Upper lobe of left lung (tissue), 6 donors: ENCODE measurements at regions not wholly inside any gene's neighbourhood (a gene's known extent, or its start where the extent isn't known, plus 50 kb on each side); places are given as distances from the start of the nearest gene placed in this dataset.

Experiments
- ATAC-seq, 2 donors: fragments of 200-7000 bp; cut with Tn5 transposase; one replicate each; pipeline ENCODE4 v1.9.1; 2022; ENCODE audit warnings: mild to moderate bottlenecking in 2 of 2, moderate library complexity in 2 of 2; ENCODE audit not compliant: low FRiP score in 2 of 2
- DNase-seq, 2 donors: peaks; one replicate each; pipeline ENCODE4 v3.0.0-alpha.2; 2019 to 2020
- H3K27ac ChIP-seq, 4 donors: fragments of 200-600 bp; sonication (generic); one replicate each; pipeline ENCODE4 v1.5.1; 2016 to 2019
- H3K27me3 ChIP-seq, 4 donors: fragments of 200-600 bp; sonication (generic); one replicate each; pipeline ENCODE4 v1.5.1; 2017 to 2019
- H3K36me3 ChIP-seq, 4 donors: fragments of 200-600 bp; sonication (generic); one replicate each; pipeline ENCODE4 v1.5.1; 2016 to 2019
- H3K4me1 ChIP-seq, 4 donors: fragments of 200-600 bp; sonication (generic); one replicate each; pipeline ENCODE4 v1.5.1; 2018 to 2019
- H3K4me3 ChIP-seq, 4 donors: fragments of 200-600 bp; sonication (generic); one replicate each; pipeline ENCODE4 v1.5.1; 2017 to 2019; ENCODE audit warnings: mild to moderate bottlenecking in 2 of 4, moderate library complexity in 1 of 4
- H3K9me3 ChIP-seq, 4 donors: fragments of 200-600 bp; sonication (generic); one replicate each; pipeline ENCODE4 v1.5.1; 2018 to 2019
- EP300 ChIP-seq, 4 donors: sonication (generic); formaldehyde crosslinking; IDR thresholded peaks; one replicate each; pipeline ENCODE4 v1.5.1; 2017; ENCODE audit warnings: antibody characterized with exemption in 4 of 4, control low read depth in 2 of 4
- POLR2A ChIP-seq, 4 donors: fragments of 450-650 bp; IDR thresholded peaks; one replicate each; pipeline ENCODE4 v1.5.1; 2016 to 2017; ENCODE audit warnings: antibody characterized with exemption in 4 of 4, mild to moderate bottlenecking in 2 of 4
- POLR2AphosphoS5 ChIP-seq, 2 donors: sonication (generic); formaldehyde crosslinking; IDR thresholded peaks; one replicate each; pipeline ENCODE4 v1.5.1; 2017; ENCODE audit warnings: antibody characterized with exemption in 2 of 2
- WGBS, 2 donors: methylation state at CpG; one replicate each; pipeline ENCODE4 v1.1.5; 2017 to 2018; 5-methylcytosine and 5-hydroxymethylcytosine counted together
- TF ChIP-seq, protein P1 (sequence below), 6 experiments: fragments of 450-650 bp in 4 of 6; fragments of 200-600 bp in 2 of 6; sonication (generic) in 2 of 6; IDR thresholded peaks; one replicate each; pipeline ENCODE4 v1.5.1; 2016 to 2019; ENCODE audit warnings: antibody characterized with exemption in 6 of 6
- donor health status: DM: no; HTN: no; CAD: no; lungs with moderate emphysema.
- donor health status: DM: no; HTN: yes; CAD: no; lungs with severe emphysema.

DNA sequence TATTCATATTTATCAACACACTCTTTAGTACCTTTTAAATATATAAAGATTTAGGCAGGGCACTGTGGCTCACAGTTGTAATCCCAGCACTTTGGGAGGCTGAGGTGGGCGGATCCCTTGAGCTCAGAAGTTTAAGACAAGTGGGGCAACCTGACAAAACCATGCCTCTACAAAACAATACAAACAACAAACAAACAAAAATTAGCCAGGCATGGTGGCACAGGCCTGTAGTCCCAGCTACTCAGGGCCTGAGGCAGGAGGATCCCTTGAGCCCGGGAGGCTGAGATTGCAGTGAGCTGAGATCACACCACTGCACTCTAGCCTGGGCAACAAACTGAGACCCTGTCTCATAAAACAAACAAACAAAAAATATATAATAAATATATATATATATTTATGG is 1748.3 kb upstream of the PCDH20 start:
- no peak overlapping the region for H3K27ac ChIP-seq
- no peaks in the 10 kb centered on the region for H3K27me3 ChIP-seq
- no peaks in the 10 kb centered on the region for H3K36me3 ChIP-seq
- no peaks in the 10 kb centered on the region for H3K4me1 ChIP-seq
- ATAC-seq (no peak), DNase-seq (no peak)
- no peaks in the 10 kb centered on the region for H3K9me3 ChIP-seq
- TF ChIP-seq EP300 (IDR thresholded peaks at IDR 0.05), result no peak
- TF ChIP-seq, protein P1, sequence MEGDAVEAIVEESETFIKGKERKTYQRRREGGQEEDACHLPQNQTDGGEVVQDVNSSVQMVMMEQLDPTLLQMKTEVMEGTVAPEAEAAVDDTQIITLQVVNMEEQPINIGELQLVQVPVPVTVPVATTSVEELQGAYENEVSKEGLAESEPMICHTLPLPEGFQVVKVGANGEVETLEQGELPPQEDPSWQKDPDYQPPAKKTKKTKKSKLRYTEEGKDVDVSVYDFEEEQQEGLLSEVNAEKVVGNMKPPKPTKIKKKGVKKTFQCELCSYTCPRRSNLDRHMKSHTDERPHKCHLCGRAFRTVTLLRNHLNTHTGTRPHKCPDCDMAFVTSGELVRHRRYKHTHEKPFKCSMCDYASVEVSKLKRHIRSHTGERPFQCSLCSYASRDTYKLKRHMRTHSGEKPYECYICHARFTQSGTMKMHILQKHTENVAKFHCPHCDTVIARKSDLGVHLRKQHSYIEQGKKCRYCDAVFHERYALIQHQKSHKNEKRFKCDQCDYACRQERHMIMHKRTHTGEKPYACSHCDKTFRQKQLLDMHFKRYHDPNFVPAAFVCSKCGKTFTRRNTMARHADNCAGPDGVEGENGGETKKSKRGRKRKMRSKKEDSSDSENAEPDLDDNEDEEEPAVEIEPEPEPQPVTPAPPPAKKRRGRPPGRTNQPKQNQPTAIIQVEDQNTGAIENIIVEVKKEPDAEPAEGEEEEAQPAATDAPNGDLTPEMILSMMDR (IDR thresholded peaks at IDR 0.05), result no peak
- no peak for TF ChIP-seq POLR2AphosphoS5 (IDR thresholded peaks at IDR 0.05)
- TF ChIP-seq POLR2A (IDR thresholded peaks at IDR 0.05), result no peak
- no peak overlapping the region for H3K4me3 ChIP-seq
- WGBS, 2 donors, result 80 to 83% methylated on average over 2 of the region's 2 CpGs

DNA sequence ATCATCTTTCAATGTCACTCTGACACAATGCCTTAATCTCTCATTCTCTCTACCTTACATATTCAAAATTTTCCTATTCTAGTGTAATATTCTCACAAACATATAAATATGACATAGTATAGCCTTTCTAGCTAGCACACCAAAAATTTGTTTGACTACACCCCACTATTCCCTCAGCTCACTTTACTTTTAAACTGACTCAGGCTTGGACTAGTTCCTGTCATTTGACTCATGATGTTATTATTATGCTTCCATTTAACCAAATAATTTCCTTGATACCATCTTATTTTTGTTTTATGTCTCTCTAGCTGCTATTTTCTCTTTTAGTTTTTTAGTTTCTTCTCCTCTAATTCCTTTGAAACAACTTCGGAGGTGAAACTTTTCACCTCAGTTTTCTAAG is 1745.6 kb upstream of the PCDH20 start:
- Histone ChIP-seq H3K4me1 (no peaks in the 10 kb centered on the region), H3K27ac (no peak overlapping the region), H3K36me3 (no peaks in the 10 kb centered on the region), H3K9me3 (no peaks in the 10 kb centered on the region), H3K4me3 (no peak overlapping the region), H3K27me3 (no peaks in the 10 kb centered on the region)
- ATAC-seq, result no peak
- TF ChIP-seq EP300 (IDR thresholded peaks at IDR 0.05) (no peak), POLR2A (IDR thresholded peaks at IDR 0.05) (no peak), POLR2AphosphoS5 (IDR thresholded peaks at IDR 0.05) (no peak)
- TF ChIP-seq, protein P1 (IDR thresholded peaks at IDR 0.05), result no peak
- DNase-seq, result no peak
- WGBS, 2 donors, result 88 to 92% methylated on average over 1 of the region's 1 CpG

DNA sequence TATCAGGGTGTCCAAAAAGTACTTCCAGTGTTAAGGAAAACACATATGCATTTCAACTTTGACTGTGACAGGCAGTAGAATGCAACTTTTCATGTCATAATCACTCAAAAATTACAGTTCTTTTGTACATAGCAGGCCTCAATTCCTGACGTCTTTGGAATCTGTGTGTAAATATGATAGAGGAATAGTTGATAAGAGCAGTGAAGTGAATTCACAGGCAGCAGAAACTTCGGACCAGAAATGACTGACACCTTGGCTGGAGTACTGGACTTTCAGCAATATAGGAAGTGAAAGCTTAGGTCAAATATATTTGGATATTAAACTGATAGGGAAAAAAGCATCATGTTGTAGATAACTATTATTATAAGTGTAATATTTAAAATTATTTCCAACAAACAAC is 1741.2 kb upstream of the PCDH20 start:
- WGBS, 2 donors, result 43 to 49% methylated on average over 2 of the region's 2 CpGs
- Histone ChIP-seq H3K27me3 (no peaks in the 10 kb centered on the region), H3K4me1 (no peaks in the 10 kb centered on the region), H3K4me3 (no peak overlapping the region), H3K27ac (no peak overlapping the region), H3K9me3 (no peaks in the 10 kb centered on the region), H3K36me3 (no peaks in the 10 kb centered on the region)
- TF ChIP-seq, protein P1 (IDR thresholded peaks at IDR 0.05), result no peak
- no peak for TF ChIP-seq POLR2A (IDR thresholded peaks at IDR 0.05)
- ATAC-seq, result no peak
- no peak for DNase-seq

DNA sequence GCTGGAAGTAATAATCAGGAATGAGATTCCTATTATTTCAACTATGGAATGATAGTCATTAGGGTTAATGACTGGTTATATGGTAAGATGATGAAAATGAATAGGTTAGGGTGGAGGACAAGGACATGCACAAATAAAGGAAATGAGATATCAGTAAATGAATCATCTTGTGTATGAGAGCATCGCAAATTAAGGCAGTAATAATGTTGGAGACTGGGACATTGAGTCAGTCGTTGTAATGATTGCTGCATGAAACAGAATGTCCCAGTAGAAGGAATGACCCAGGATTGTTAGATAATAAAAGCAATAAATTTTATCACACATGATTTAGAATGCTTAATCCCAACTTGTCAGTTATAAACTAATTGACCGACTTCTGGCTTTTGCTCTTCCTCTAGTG is 1733.7 kb upstream of the PCDH20 start:
- TF ChIP-seq, protein P1 (IDR thresholded peaks at IDR 0.05), result no peak
- no peak for TF ChIP-seq POLR2A (IDR thresholded peaks at IDR 0.05)
- TF ChIP-seq EP300 (IDR thresholded peaks at IDR 0.05), result no peak
- no peak overlapping the region for H3K4me3 ChIP-seq
- H3K36me3 ChIP-seq, result no peaks in the 10 kb centered on the region
- 74 to 88% methylated on average over 3 of the region's 3 CpGs for WGBS, 2 donors
- no peak overlapping the region for H3K27ac ChIP-seq
- ATAC-seq (no peak), DNase-seq (no peak)
- no peaks in the 10 kb centered on the region for H3K9me3 ChIP-seq
- no peaks in the 10 kb centered on the region for H3K27me3 ChIP-seq
- no peaks in the 10 kb centered on the region for H3K4me1 ChIP-seq

DNA sequence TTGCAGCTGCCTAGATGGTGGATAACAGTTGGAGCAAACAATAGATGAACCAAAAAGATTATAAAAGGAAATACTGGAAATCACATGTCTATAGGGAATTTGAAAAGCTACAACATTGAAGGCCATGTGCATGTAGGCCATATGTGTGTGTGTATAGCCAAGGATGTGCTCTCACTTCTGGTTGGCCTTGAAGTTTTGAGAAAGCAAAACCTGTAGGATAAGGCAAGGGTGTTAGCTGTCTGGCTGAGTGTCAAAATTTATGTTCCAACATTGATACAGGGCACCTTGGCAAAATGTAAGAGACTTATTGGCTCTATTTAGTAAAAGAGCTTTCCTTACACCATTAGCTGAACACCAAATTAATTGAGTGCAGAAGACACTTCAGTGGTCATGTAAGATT is 1723.6 kb upstream of the PCDH20 start:
- no peak overlapping the region for H3K4me3 ChIP-seq
- TF ChIP-seq POLR2AphosphoS5 (IDR thresholded peaks at IDR 0.05), result no peak
- no peaks in the 10 kb centered on the region for H3K4me1 ChIP-seq
- no peak for ATAC-seq
- H3K27ac ChIP-seq, result no peak overlapping the region
- no peaks in the 10 kb centered on the region for H3K27me3 ChIP-seq
- no peaks in the 10 kb centered on the region for H3K36me3 ChIP-seq
- H3K9me3 ChIP-seq, result no peaks in the 10 kb centered on the region
- no peak for DNase-seq

DNA sequence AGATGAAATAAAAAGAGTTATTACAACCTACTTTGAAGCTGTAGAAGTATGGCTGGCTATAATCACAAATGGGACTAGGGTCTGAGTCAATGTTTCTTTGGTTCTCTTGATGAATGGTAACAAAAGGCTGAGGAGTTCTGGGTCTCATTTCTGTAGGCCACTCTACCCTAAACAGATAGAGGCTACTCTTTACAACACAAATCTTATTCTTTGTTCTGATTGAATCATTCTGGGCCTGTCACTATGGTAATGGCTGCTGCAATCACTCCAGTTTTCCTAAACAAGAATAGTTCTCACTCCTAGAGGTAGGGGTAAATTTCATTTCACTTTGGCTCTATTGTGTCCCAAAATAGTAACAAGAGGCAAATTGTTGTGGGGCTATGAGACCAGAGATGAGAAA is 1714.3 kb upstream of the PCDH20 start:
- Histone ChIP-seq H3K27ac (no peak overlapping the region), H3K4me3 (no peak overlapping the region), H3K36me3 (no peaks in the 10 kb centered on the region), H3K4me1 (no peaks in the 10 kb centered on the region), H3K9me3 (no peaks in the 10 kb centered on the region), H3K27me3 (no peaks in the 10 kb centered on the region)
- TF ChIP-seq POLR2A (IDR thresholded peaks at IDR 0.05), result no peak
- TF ChIP-seq, protein P1 (IDR thresholded peaks at IDR 0.05), result no peak
- no peak for ATAC-seq
- no peak for DNase-seq
